HUES48 (cell line): ENCODE measurements at regions not wholly inside any gene's neighbourhood (a gene's known extent, or its start where the extent isn't known, plus 50 kb on each side); places are given as distances from the start of the nearest gene placed in this dataset.

Experiments used
- H3K27ac ChIP-seq: one replicate; pipeline ENCODE4 v1.7.0; 2013; ENCODE audit warnings: low read depth, low read length, inconsistent platforms
- H3K27me3 ChIP-seq: 2 replicates; pipeline ENCODE4 v1.6.1; 2013; ENCODE audit warnings: mild to moderate bottlenecking, low read length; ENCODE audit not compliant: control insufficient read depth, insufficient read depth
- H3K36me3 ChIP-seq: 2 replicates; pipeline ENCODE4 v1.6.1; 2013; ENCODE audit warnings: low read length; ENCODE audit not compliant: control insufficient read depth, insufficient read depth
- H3K4me1 ChIP-seq: 2 replicates; pipeline ENCODE4 v1.6.1; 2013; ENCODE audit warnings: mild to moderate bottlenecking, low read length; ENCODE audit not compliant: control insufficient read depth, insufficient read depth
- H3K4me3 ChIP-seq: 2 replicates; pipeline ENCODE4 v1.5.1; 2013; ENCODE audit warnings: mild to moderate bottlenecking, low read depth, low read length
- H3K9ac ChIP-seq: 2 replicates; pipeline ENCODE4 v1.6.1; 2013; ENCODE audit warnings: mild to moderate bottlenecking, low read depth, low read length, moderate library complexity
- H3K9me3 ChIP-seq: 2 replicates; pipeline ENCODE4 v1.6.1; 2013; ENCODE audit warnings: low read length; ENCODE audit not compliant: control insufficient read depth, insufficient read depth

DNA sequence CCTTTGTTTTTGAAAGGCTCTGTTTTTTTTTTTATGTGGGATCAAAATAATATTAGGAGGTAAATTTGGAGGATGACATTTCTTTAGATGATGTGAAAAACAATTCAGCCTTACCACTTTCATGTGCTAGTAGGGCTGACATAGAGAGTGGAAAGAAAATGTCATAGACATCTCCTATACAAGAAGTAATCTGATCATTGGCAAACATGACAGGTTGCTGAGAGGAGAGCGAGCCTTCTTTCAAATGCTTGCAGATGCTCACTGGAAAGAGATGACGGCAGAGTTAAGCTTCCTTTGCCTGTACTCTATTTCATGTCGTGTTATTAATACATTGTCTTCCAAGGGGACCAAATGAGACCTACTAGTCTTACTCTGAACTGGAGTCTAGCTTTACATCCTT is 160.1 kb upstream of the DAP start:
- Histone ChIP-seq H3K9me3 (no peaks in the 10 kb centered on the region), H3K36me3 (no peaks in the 10 kb centered on the region), H3K27ac (no peak overlapping the region), H3K27me3 (no peaks in the 10 kb centered on the region), H3K4me3 (no peak overlapping the region), H3K4me1 (no peaks in the 10 kb centered on the region), H3K9ac (no peak overlapping the region)

- Histone ChIP-seq H3K4me3 (no peak overlapping the region), H3K36me3 (no peaks in the 10 kb centered on the region), H3K4me1 (no peaks in the 10 kb centered on the region), H3K27ac (no peak overlapping the region), H3K27me3 (no peaks in the 10 kb centered on the region), H3K9ac (no peak overlapping the region), H3K9me3 (no peaks in the 10 kb centered on the region)
Observed at GRCh38 chr5:10920400-10920799, 159.4 kb upstream of the DAP start.

- H3K9me3 ChIP-seq, result no peaks in the 10 kb centered on the region
- H3K27me3 ChIP-seq, result no peaks in the 10 kb centered on the region
- H3K4me3 ChIP-seq, result no peak overlapping the region
- peaks cover 6% of the 10 kb centered on the region; the same call in 1 of the 2 replicates for H3K4me1 ChIP-seq
- H3K9ac ChIP-seq, result no peak overlapping the region
- no peak overlapping the region for H3K27ac ChIP-seq
- no peaks in the 10 kb centered on the region for H3K36me3 ChIP-seq
Observed at GRCh38 chr5:10914741-10915480, 153.9 kb upstream of the DAP start.

DNA sequence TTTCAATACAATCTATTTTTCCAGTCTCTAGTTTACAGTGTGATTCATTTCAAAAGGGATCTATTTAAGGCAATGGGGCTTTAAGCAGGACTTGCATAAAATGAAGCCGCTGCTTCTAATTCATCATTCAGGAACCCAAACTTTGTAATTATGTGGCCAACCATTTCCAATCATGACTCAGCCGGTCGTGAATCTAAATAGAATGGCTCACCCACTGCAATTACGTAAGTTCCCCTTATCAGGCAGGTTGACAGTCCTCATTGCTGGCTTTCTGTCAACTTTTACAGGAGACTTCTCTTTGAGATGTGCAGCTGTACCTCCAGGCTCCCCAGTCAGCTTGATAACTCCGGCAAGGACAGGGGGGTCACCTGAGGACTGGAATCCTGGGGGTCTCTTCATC is 152.8 kb upstream of the DAP start:
- H3K4me1 ChIP-seq, result peaks cover 6% of the 10 kb centered on the region; the same call in 1 of the 2 replicates
- H3K9me3 ChIP-seq, result no peaks in the 10 kb centered on the region
- no peaks in the 10 kb centered on the region for H3K36me3 ChIP-seq
- H3K27me3 ChIP-seq, result no peaks in the 10 kb centered on the region
- no peak overlapping the region for H3K4me3 ChIP-seq
- no peak overlapping the region for H3K27ac ChIP-seq
- H3K9ac ChIP-seq, result no peak overlapping the region

GRCh38 chr5:10913181-10913810 is 152.3 kb upstream of the DAP start:
- H3K9ac ChIP-seq, result no peak overlapping the region
- H3K27ac ChIP-seq, result no peak overlapping the region
- no peak overlapping the region for H3K4me3 ChIP-seq
- no peaks in the 10 kb centered on the region for H3K27me3 ChIP-seq
- H3K4me1 ChIP-seq, result peaks cover 6% of the 10 kb centered on the region; the same call in 1 of the 2 replicates
- no peaks in the 10 kb centered on the region for H3K36me3 ChIP-seq
- H3K9me3 ChIP-seq, result no peaks in the 10 kb centered on the region

- H3K9me3 ChIP-seq, result no peaks in the 10 kb centered on the region
- peaks cover 6% of the 10 kb centered on the region; the same call in 1 of the 2 replicates for H3K4me1 ChIP-seq
- no peaks in the 10 kb centered on the region for H3K36me3 ChIP-seq
- no peaks in the 10 kb centered on the region for H3K27me3 ChIP-seq
- H3K9ac ChIP-seq, result no peak overlapping the region
- H3K27ac ChIP-seq, result no peak overlapping the region
- no peak overlapping the region for H3K4me3 ChIP-seq
Observed at GRCh38 chr5:10912435-10912834, 151.4 kb upstream of the DAP start.

- Histone ChIP-seq H3K4me1 (peaks cover 15% of the 10 kb centered on the region), H3K36me3 (no peaks in the 10 kb centered on the region), H3K4me3 (no peak overlapping the region), H3K27ac (no peak overlapping the region), H3K27me3 (no peaks in the 10 kb centered on the region), H3K9me3 (no peaks in the 10 kb centered on the region), H3K9ac (no peak overlapping the region)
Observed at GRCh38 chr5:10910261-10910660, 149.2 kb upstream of the DAP start.

DNA sequence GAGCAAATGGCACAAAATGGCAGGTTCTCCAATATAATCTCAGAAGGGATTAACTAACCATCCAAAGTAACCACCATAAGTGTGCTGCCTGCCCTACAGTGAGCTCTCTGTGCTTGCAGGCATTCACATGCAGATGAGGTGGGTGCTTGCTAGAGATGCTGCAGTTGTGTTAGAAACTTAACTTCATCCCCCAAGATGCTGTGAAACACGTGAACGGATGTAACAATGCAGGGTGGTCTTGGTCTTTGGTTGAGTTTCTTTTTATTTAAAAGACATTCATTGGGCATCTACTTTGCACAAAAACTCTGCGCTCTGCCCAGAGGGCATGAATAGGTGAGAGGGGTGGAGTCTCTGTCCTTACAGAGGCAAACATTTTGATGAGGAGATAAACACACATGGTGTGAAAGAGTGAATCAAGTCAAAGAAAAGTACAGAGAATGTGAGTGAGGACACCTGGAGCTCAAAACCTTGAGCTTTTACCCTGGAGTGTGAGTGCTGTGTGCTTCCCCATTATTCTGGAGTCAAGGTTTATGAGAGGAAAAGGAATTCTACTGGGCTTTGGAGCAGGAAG is 143.9 kb upstream of the DAP start:
- H3K9ac ChIP-seq, result no peak overlapping the region
- H3K27ac ChIP-seq, result peak overlapping the region; percentile 16
- H3K4me1 ChIP-seq, result peaks cover 54% of the 10 kb centered on the region
- no peaks in the 10 kb centered on the region for H3K27me3 ChIP-seq
- no peaks in the 10 kb centered on the region for H3K36me3 ChIP-seq
- H3K4me3 ChIP-seq, result no peak overlapping the region
- no peaks in the 10 kb centered on the region for H3K9me3 ChIP-seq

- Histone ChIP-seq H3K4me3 (no peak overlapping the region), H3K9ac (no peak overlapping the region), H3K27me3 (no peaks in the 10 kb centered on the region), H3K36me3 (no peaks in the 10 kb centered on the region), H3K27ac (no peak overlapping the region), H3K4me1 (peaks cover 59% of the 10 kb centered on the region), H3K9me3 (no peaks in the 10 kb centered on the region)
Observed at GRCh38 chr5:10903786-10904560, 142.9 kb upstream of the DAP start.

- H3K4me3 ChIP-seq, result no peak overlapping the region
- peaks cover 66% of the 10 kb centered on the region for H3K4me1 ChIP-seq
- no peak overlapping the region for H3K9ac ChIP-seq
- H3K27ac ChIP-seq, result peak overlapping the region; percentile 66
- no peaks in the 10 kb centered on the region for H3K9me3 ChIP-seq
- no peaks in the 10 kb centered on the region for H3K27me3 ChIP-seq
- no peaks in the 10 kb centered on the region for H3K36me3 ChIP-seq
Observed at GRCh38 chr5:10902145-10902544, 141.1 kb upstream of the DAP start.
